ENCODE measurements at regions not wholly inside any gene's neighbourhood (a gene's known extent, or its start where the extent isn't known, plus 50 kb on each side); places are given as distances from the start of the nearest gene placed in this dataset.
"Not testable (repeated sequence)": the region's sequence is repeated elsewhere in the genome, so short reads cannot be mapped to it uniquely, and the experiment has no call there.

DNA sequence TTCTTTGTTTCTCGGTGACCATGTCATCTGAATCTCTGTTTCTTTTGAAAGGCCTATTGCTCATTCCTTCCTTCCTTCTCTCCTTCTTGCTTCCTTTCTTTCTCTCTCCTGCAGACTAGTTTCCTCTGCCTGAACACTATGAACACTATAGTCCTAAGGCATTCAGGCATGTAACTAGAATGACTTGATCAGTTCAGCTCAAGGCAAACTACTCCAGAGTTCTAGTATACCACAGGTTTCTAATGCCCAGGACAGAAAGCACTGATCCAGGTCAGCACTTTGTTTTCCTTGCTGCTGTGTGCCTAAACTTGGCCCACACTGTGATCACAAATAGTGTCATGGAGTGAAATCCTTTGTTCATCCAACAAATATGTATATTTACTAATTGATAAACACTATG, 324.1 kb upstream of the GJE1 start:
- H3K4me3 ChIP-seq (ENCODE audit: insufficient read depth, low read depth, low read length, poor library complexity, severe bottlenecking), result no peak overlapping the region
- no peaks in the 10 kb centered on the region for H3K36me3 ChIP-seq (ENCODE audit: control insufficient read depth, insufficient read depth, low read length)
- H3K27ac ChIP-seq (ENCODE audit: insufficient read depth, low read length, poor library complexity, severe bottlenecking), result no peak overlapping the region
- no peaks in the 10 kb centered on the region for H3K27me3 ChIP-seq (replicated peaks; ENCODE audit: control insufficient read depth, insufficient read depth, low read length, poor library complexity, severe bottlenecking)
- H3K9me3 ChIP-seq (ENCODE audit: control insufficient read depth, low read length), result no peaks in the 10 kb centered on the region
- no peak for DNase-seq
- H3K4me1 ChIP-seq (ENCODE audit: control insufficient read depth, insufficient read depth, low read length, poor library complexity, severe bottlenecking), result no peaks in the 10 kb centered on the region

DNA sequence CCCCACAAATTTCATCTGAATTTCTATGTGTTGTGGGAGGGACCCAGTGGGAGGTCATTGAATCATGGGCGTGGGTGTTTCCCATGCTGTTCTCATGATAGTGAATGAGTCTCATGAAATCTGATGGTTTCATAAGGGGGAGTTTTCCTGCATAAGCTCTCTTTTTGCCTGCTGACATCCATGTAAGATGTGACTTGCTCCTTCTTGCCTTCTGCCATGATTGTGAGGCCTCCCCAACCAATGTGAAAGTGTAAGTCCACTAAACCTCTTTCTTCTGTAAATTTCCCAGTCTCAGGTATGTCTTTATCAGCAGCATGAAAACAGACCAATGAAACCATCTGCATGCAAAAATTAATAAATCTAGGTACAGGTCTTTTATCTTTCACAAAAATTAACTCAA, 331.8 kb upstream of the GJE1 start:
- H3K27ac ChIP-seq (ENCODE audit: insufficient read depth, low read length, poor library complexity, severe bottlenecking); H3K36me3 ChIP-seq (ENCODE audit: control insufficient read depth, insufficient read depth, low read length); H3K4me3 ChIP-seq (ENCODE audit: insufficient read depth, low read depth, low read length, poor library complexity, severe bottlenecking); DNase-seq; H3K27me3 ChIP-seq (replicated peaks; ENCODE audit: control insufficient read depth, insufficient read depth, low read length, poor library complexity, severe bottlenecking); H3K4me1 ChIP-seq (ENCODE audit: control insufficient read depth, insufficient read depth, low read length, poor library complexity, severe bottlenecking); H3K9me3 ChIP-seq (ENCODE audit: control insufficient read depth, low read length): not testable (repeated sequence)

DNA sequence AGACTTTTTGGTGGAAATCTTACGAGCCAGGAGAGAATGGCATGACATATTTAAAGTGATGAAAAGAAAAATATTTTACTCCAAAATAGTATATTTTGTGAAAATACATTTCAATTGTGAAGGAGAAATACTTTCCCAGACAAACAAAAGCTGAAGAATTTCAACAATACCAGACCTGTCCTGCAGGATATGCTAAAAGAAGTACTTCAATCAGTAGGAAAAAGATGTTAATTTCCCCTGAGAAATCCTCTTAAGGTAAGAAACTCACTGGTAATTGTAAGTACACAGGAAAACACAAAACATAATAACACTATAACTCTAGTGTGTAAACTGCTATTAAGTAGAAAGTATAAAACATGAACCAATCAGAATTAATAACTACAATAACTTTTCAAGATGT, 341.8 kb upstream of the GJE1 start:
- no peak for DNase-seq
- no peaks in the 10 kb centered on the region for H3K36me3 ChIP-seq (ENCODE audit: control insufficient read depth, insufficient read depth, low read length)

DNA sequence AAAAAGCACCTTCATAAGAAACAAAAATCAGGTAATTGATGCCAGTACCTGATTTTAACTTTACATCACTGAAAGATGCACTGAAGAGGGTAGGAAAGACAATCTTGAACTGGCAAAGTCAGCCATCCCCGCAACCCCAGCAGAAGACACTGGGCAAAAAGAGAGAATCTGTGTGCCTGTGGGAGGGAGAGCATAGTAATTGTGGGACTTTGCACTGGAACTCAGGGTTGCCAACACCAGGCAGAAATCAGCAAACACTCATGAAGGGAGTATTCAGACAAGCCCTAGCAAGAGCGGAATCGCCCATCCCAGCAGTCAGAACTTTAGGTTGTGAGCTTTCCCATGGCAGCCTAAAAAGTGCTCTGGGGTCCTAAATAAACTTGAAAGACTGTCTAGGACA, 344.6 kb upstream of the GJE1 start:
- Histone ChIP-seq H3K27me3 (replicated peaks; ENCODE audit: control insufficient read depth, insufficient read depth, low read length, poor library complexity, severe bottlenecking) (no peaks in the 10 kb centered on the region), H3K4me1 (ENCODE audit: control insufficient read depth, insufficient read depth, low read length, poor library complexity, severe bottlenecking) (no peaks in the 10 kb centered on the region), H3K9me3 (ENCODE audit: control insufficient read depth, low read length) (no peaks in the 10 kb centered on the region), H3K4me3 (ENCODE audit: insufficient read depth, low read depth, low read length, poor library complexity, severe bottlenecking) (no peak overlapping the region), H3K27ac (ENCODE audit: insufficient read depth, low read length, poor library complexity, severe bottlenecking) (no peak overlapping the region), H3K36me3 (ENCODE audit: control insufficient read depth, insufficient read depth, low read length) (no peaks in the 10 kb centered on the region)
- DNase-seq, result no peak

More for the DNA sequence above, 341.8 kb upstream of the GJE1 start:
- Histone ChIP-seq H3K27me3 (replicated peaks; ENCODE audit: control insufficient read depth, insufficient read depth, low read length, poor library complexity, severe bottlenecking) (no peaks in the 10 kb centered on the region), H3K9me3 (ENCODE audit: control insufficient read depth, low read length) (no peaks in the 10 kb centered on the region), H3K4me3 (ENCODE audit: insufficient read depth, low read depth, low read length, poor library complexity, severe bottlenecking) (no peak overlapping the region), H3K27ac (ENCODE audit: insufficient read depth, low read length, poor library complexity, severe bottlenecking) (no peak overlapping the region), H3K4me1 (ENCODE audit: control insufficient read depth, insufficient read depth, low read length, poor library complexity, severe bottlenecking) (no peaks in the 10 kb centered on the region)

DNA sequence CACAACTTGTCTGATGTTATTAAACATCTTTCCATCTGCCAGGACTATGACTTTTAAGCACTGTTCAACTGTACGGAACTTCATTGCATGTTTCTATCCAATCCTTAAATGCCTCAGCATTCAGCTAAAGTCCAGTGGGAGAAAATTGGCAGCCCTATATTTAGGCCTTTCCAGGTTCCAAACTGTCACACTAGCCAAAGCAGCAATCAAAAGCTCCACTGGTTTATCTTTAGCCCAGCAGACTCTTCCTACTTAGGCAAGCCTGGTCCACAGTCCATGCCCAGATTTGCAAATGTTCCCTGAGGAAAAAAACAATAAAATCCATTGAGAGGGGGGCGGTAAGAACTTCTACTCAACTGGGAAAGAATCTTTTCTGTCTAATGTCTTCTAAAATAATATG, 349.1 kb upstream of the GJE1 start:
- DNase-seq, result no peak
- no peaks in the 10 kb centered on the region for H3K9me3 ChIP-seq (ENCODE audit: control insufficient read depth, low read length)
- no peak overlapping the region for H3K4me3 ChIP-seq (ENCODE audit: insufficient read depth, low read depth, low read length, poor library complexity, severe bottlenecking)
- no peaks in the 10 kb centered on the region for H3K4me1 ChIP-seq (ENCODE audit: control insufficient read depth, insufficient read depth, low read length, poor library complexity, severe bottlenecking)
- no peaks in the 10 kb centered on the region for H3K27me3 ChIP-seq (replicated peaks; ENCODE audit: control insufficient read depth, insufficient read depth, low read length, poor library complexity, severe bottlenecking)
- no peaks in the 10 kb centered on the region for H3K36me3 ChIP-seq (ENCODE audit: control insufficient read depth, insufficient read depth, low read length)
- no peak overlapping the region for H3K27ac ChIP-seq (ENCODE audit: insufficient read depth, low read length, poor library complexity, severe bottlenecking)

DNA sequence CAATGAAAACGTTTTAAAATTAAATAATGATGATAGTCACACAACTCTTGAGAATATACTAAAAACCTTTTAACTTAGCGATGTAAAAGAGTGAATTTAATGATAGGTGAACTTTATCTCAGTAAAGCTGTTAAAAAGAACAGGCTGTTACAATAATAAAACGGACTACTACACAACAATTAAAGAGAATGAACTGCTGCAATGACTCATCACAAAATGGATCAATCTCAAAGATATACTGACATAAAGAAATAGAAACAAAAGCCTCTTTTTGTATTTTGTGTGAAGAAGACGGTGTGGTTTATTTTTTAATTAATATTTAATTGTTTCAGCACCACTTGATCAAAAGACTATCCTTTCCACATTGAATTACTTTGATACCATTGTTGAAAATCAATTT, 352.4 kb upstream of the GJE1 start:
- Histone ChIP-seq H3K9me3 (ENCODE audit: control insufficient read depth, low read length) (no peaks in the 10 kb centered on the region), H3K27me3 (replicated peaks; ENCODE audit: control insufficient read depth, insufficient read depth, low read length, poor library complexity, severe bottlenecking) (no peaks in the 10 kb centered on the region), H3K27ac (ENCODE audit: insufficient read depth, low read length, poor library complexity, severe bottlenecking) (no peak overlapping the region), H3K36me3 (ENCODE audit: control insufficient read depth, insufficient read depth, low read length) (no peaks in the 10 kb centered on the region), H3K4me3 (ENCODE audit: insufficient read depth, low read depth, low read length, poor library complexity, severe bottlenecking) (no peak overlapping the region), H3K4me1 (ENCODE audit: control insufficient read depth, insufficient read depth, low read length, poor library complexity, severe bottlenecking) (no peaks in the 10 kb centered on the region)
- DNase-seq, result no peak

DNA sequence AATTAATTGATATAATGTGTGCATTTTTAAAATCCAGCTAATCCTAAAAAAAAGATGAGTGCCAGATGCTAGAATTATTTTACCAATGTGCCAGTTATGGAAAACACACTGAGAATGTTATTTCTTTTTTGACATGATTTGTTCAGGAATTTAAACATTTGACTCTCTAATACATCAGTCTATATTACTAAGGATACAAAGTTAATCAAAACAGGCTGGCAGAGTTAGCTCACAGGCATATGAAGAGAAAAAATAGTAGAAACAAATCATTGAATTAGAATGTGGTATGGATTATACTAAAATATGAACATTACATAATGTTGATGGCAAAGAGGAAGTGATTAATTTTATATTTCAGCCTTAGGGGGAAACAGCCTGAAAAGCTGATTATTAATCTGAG, 368.3 kb upstream of the GJE1 start:
- Histone ChIP-seq H3K36me3 (ENCODE audit: control insufficient read depth, insufficient read depth, low read length) (no peaks in the 10 kb centered on the region), H3K9me3 (ENCODE audit: control insufficient read depth, low read length) (no peaks in the 10 kb centered on the region), H3K27me3 (replicated peaks; ENCODE audit: control insufficient read depth, insufficient read depth, low read length, poor library complexity, severe bottlenecking) (no peaks in the 10 kb centered on the region), H3K27ac (ENCODE audit: insufficient read depth, low read length, poor library complexity, severe bottlenecking) (no peak overlapping the region), H3K4me1 (ENCODE audit: control insufficient read depth, insufficient read depth, low read length, poor library complexity, severe bottlenecking) (no peaks in the 10 kb centered on the region), H3K4me3 (ENCODE audit: insufficient read depth, low read depth, low read length, poor library complexity, severe bottlenecking) (no peak overlapping the region)
- DNase-seq, result no peak

DNA sequence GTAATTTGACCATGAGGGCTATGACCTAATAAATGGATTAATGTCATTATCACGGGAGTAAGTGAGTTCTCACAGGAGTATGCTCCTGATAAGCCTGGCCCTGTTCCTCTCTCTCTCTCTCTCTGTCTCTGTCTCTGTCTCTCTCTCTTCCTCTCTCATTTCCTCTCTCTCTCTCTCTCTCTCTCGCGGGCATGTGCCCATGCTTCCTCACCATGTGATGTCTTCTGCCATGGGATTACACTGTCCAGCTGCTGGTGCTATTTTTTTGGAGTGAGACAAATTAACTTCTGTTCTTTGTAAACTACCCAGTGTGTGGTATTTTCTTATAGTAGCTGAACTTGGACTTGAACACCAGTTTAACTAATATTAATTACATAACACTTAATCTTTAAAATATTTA, 374.3 kb upstream of the GJE1 start:
- Histone ChIP-seq H3K4me3 (ENCODE audit: insufficient read depth, low read depth, low read length, poor library complexity, severe bottlenecking) (no peak overlapping the region), H3K4me1 (ENCODE audit: control insufficient read depth, insufficient read depth, low read length, poor library complexity, severe bottlenecking) (no peaks in the 10 kb centered on the region), H3K27ac (ENCODE audit: insufficient read depth, low read length, poor library complexity, severe bottlenecking) (no peak overlapping the region), H3K9me3 (ENCODE audit: control insufficient read depth, low read length) (no peaks in the 10 kb centered on the region), H3K36me3 (ENCODE audit: control insufficient read depth, insufficient read depth, low read length) (no peaks in the 10 kb centered on the region), H3K27me3 (replicated peaks; ENCODE audit: control insufficient read depth, insufficient read depth, low read length, poor library complexity, severe bottlenecking) (no peaks in the 10 kb centered on the region)
- DNase-seq, result no peak

DNA sequence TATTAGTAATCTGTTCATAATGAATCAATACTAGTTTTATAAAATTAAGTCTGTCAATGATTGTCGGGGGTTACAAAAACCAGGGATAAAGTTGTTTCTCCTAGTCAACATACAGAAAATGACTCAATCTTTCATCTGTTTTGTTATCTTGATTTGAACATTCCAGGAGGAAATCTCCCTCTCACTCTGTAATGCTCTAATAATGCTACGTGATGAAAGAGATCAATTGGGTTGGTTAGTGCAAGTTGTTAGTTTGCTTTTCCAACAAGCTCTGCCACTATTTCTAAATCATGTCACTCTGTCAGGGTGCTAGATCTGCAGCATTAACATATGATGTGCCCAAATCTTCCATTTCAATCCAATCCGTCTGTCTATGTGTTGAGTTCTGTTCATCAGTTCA, 379.5 kb upstream of the GJE1 start:
- Histone ChIP-seq H3K27ac (ENCODE audit: insufficient read depth, low read length, poor library complexity, severe bottlenecking) (no peak overlapping the region), H3K4me3 (ENCODE audit: insufficient read depth, low read depth, low read length, poor library complexity, severe bottlenecking) (no peak overlapping the region), H3K27me3 (replicated peaks; ENCODE audit: control insufficient read depth, insufficient read depth, low read length, poor library complexity, severe bottlenecking) (no peaks in the 10 kb centered on the region), H3K9me3 (ENCODE audit: control insufficient read depth, low read length) (no peaks in the 10 kb centered on the region), H3K36me3 (ENCODE audit: control insufficient read depth, insufficient read depth, low read length) (no peaks in the 10 kb centered on the region), H3K4me1 (ENCODE audit: control insufficient read depth, insufficient read depth, low read length, poor library complexity, severe bottlenecking) (no peaks in the 10 kb centered on the region)
- no peak for DNase-seq

DNA sequence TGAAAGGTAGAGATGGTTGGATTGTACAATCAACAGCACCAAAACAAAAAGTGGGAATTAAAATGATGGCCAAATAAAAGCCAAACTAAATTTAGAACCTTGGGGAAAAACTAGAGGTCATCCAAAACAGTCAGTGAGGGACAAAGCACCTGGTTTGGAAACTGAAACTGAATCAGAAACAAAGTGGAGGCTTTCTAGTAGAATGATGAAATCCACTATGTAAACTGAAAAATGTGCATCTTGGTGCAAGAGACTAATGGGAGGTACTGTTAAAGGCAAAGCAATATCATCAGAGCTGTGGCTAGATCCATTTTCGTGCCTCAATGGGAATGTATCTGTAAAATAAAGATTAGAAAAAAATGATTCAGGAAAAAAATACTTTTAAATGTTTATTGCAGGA, 380.0 kb upstream of the GJE1 start:
- Histone ChIP-seq H3K9me3 (ENCODE audit: control insufficient read depth, low read length) (no peaks in the 10 kb centered on the region), H3K27me3 (replicated peaks; ENCODE audit: control insufficient read depth, insufficient read depth, low read length, poor library complexity, severe bottlenecking) (no peaks in the 10 kb centered on the region), H3K36me3 (ENCODE audit: control insufficient read depth, insufficient read depth, low read length) (no peaks in the 10 kb centered on the region), H3K27ac (ENCODE audit: insufficient read depth, low read length, poor library complexity, severe bottlenecking) (no peak overlapping the region), H3K4me1 (ENCODE audit: control insufficient read depth, insufficient read depth, low read length, poor library complexity, severe bottlenecking) (no peaks in the 10 kb centered on the region), H3K4me3 (ENCODE audit: insufficient read depth, low read depth, low read length, poor library complexity, severe bottlenecking) (no peak overlapping the region)
- no peak for DNase-seq

DNA sequence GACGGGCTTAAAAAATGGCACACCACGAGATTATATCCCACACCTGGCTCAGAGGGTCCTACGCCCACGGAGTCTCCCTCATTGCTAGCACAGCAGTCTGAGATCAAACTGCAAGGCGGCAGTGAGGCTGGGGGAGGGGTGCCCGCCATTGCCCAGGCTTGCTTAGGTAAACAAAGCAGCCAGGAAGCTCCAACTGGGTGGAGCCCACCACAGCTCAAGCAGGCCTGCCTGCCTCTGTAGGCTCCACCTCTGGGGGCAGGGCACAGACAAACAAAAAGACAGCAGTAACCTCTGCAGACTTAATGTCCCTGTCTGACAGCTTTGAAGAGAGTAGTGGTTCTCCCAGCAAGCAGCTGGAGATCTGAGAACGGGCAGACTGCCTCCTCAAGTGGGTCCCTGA, 386.4 kb upstream of the GJE1 start:
- not testable (repeated sequence) for DNase-seq; H3K4me1 ChIP-seq (ENCODE audit: control insufficient read depth, insufficient read depth, low read length, poor library complexity, severe bottlenecking); H3K4me3 ChIP-seq (ENCODE audit: insufficient read depth, low read depth, low read length, poor library complexity, severe bottlenecking); H3K27ac ChIP-seq (ENCODE audit: insufficient read depth, low read length, poor library complexity, severe bottlenecking); H3K27me3 ChIP-seq (replicated peaks; ENCODE audit: control insufficient read depth, insufficient read depth, low read length, poor library complexity, severe bottlenecking); H3K9me3 ChIP-seq (ENCODE audit: control insufficient read depth, low read length); H3K36me3 ChIP-seq (ENCODE audit: control insufficient read depth, insufficient read depth, low read length)

All from effector memory CD4-positive, alpha-beta T cell (primary cell).